Activated CD4-positive, CD25-positive, alpha-beta regulatory T cell treated with anti-CD3 and anti-CD28 coated beads, Interleukin-2, amount 50 U/mL, for 24 hours (primary cell): ENCODE measurements at regions not wholly inside any gene's neighbourhood (a gene's known extent, or its start where the extent isn't known, plus 50 kb on each side); places are given as distances from the start of the nearest gene placed in this dataset.
A peak's percentile ranks its signal among the peaks of the same experiment; 100 is the strongest.
"Not testable (repeated sequence)": the region's sequence is repeated elsewhere in the genome, so short reads cannot be mapped to it uniquely, and the experiment has no call there.

ENCODE experiments used
- ATAC-seq, 2 donors: fragments of 150-1000 bp; cut with Tn5 transposase; one replicate each; pipeline ENCODE4 v1.10.0; 2021; ENCODE audit warnings: mild to moderate bottlenecking in 1 of 2, moderate library complexity in 1 of 2

DNA sequence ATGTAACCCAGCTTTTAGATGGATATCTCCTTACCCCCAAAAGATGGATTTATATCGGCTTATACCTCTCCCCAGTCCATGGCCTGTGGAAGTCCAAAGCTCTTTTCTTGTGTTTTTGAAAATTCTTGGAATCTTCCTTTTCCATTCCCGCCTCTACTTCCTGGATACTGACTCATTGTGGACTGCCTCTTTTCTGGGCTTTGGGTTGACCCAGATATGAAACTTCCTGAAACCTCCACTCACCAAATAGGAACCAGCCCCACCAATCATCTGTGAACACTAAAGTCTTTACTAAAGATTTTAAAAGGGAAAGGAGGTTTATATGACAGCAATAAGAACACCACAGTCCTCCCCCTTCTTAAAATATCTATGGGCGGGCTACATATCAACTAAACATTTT, 163.4 kb upstream of the SYN3 start:
- ATAC-seq, result no peak

- ATAC-seq, result no peak
Measured at GRCh38 chr22:33220476-33221080, 162.4 kb upstream of the SYN3 start.

- ATAC-seq, result no peak
Measured at GRCh38 chr22:33219648-33220384, 161.6 kb upstream of the SYN3 start.

- no peak for ATAC-seq
Measured at GRCh38 chr22:33213383-33214075, 155.3 kb upstream of the SYN3 start.

- peak in 1 of 2 donors; percentile 55 for ATAC-seq
Measured at GRCh38 chr22:33209930-33210784, 152.0 kb upstream of the SYN3 start.

DNA sequence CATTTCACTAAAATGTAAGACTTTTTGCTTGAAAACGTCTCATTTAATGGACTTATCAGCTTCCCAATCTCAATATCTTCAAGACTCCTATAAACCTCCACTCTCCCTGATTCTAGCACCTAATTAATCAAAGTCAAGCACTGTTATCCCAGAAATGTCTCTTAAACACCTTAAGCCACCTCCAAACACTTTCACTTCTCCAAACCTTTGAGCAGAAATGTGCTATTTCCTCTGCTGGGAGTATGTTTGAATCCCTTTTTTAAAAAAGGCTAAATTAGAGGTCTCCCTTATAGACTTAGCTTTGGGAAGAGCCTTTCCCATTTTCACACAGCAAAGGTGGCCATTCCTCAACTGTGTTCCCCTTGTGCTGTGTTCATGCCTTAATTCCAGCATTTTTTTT, 146.2 kb upstream of the SYN3 start:
- ATAC-seq, result no peak

DNA sequence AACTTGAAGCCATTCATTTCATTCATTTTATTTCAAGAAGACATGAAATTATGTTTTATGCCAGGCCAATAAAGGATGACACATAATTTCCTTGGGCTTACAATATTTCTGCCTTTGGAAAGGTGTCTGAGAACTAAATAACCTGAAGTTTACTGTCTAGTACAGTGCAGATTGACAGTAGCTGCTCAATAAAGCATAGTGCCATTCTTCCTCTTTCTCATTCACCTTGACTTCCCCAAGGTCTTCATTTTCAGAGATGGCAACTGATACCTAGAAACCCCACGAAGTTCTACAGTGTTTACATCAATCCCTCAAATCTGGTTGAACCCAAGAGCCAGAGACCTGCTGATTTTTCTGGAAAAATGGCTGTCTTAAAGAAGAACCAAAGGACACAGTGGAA, 144.3 kb upstream of the SYN3 start:
- ATAC-seq, result no peak

- ATAC-seq, result no peak
Measured at GRCh38 chr22:33194529-33195077, 136.4 kb upstream of the SYN3 start.

GRCh38 chr22:33192156-33192555, 134.0 kb upstream of the SYN3 start:
- no peak for ATAC-seq

DNA sequence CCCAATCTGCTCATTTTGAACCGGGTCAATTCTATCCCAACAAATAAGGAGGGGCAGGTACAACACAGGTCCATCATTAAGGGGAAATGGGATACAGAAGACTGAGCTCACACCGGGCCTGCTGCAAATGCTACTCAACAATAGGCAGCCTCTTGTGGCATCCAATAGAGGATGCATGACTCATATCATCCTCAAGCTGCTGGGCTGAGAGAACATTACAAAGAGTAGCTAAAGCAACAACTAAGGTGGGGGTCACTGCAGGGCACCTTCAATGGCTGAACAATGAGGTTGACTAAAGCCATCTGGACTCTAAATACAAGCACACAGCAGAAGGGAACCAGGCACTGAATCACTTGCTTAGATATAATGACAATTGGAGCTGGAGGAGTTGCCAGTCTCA, 130.1 kb upstream of the SYN3 start:
- no peak for ATAC-seq

DNA sequence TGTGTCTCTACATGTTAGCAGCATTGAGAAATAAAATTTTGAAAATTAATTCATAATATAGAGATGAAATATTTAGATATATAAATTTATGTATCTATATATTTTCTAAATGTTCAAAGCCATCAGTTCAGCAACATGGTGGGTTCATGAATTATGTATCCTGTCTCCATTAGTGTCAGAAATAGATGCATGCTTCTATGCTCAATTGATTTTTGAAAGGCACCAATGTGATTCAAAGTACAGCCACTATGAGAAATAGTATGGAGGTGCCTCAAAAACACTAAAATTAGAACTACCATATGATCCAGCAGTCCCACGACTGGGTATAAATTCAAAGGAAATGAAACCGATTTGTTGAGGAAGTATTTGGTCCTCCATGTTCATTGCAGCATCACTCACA, 128.6 kb upstream of the SYN3 start:
- ATAC-seq, result no peak

GRCh38 chr22:33180356-33180755, 122.2 kb upstream of the SYN3 start:
- no peak for ATAC-seq

GRCh38 chr22:33167998-33168790, 110.0 kb upstream of the SYN3 start:
- no peak for ATAC-seq

DNA sequence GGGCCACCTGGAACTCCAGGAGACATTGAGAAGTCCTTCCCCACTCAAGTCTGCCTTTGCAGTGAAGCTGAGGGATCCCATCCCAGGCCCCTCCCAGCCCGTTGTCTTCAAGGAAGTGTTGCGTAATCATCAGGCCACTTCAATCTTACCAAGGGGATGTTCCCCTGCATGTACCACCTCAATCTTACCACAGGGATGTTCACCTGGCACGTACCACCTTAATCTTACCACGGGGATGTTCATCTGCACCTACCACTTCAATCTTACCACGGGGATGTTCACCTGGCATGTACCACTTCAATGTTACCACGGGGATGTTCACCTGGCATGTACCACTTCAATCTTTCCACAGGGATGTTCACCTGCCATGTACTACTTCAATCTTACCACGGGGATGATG, 108.0 kb upstream of the SYN3 start:
- ATAC-seq, result no peak

DNA sequence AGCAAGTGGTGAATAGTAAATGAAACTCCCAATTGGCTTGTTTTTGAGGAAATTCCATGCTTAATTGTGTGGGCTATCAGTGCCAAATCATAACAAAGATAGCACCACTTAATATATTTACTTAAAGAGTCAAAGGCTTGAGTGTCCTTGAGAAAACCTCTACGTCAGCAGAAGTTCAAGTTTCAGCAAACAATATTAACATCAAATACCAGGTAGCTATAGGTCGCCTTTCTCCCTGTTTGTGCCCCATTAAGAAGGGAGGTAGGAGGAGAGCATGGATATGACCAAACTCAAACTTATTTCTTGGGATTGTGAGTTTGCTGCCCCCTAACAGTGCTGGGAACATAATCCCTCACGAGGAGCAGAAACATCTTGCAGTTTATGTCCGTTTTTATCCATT, 105.6 kb upstream of the SYN3 start:
- ATAC-seq, result no peak

GRCh38 chr22:33162196-33162595, 104.0 kb upstream of the SYN3 start:
- ATAC-seq, result no peak

GRCh38 chr22:33160525-33160924, 102.3 kb upstream of the SYN3 start:
- ATAC-seq, result no peak

GRCh38 chr22:33154967-33155366, 96.8 kb upstream of the SYN3 start:
- not testable (repeated sequence) for ATAC-seq

DNA sequence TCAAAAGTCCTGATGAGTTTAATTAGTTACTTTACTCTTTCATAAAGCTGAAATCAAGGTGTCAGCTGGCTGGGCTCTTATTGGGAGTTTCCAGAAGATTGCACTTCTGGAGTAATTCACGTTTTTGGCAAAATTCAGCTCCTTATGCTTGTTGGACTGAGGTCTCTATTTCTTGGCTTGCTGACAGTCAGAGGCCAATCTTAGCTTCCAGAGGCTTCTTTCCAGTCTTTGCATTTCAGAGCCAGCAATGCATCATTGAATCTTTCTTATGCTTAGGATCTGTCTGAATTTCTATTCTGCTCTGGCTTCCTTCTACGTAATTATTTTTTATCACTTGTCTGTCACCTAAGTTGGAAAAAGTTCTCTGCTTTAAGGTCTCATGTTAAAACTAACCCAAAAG, 91.4 kb upstream of the SYN3 start:
- no peak for ATAC-seq

GRCh38 chr22:33144721-33145120, 86.5 kb upstream of the SYN3 start:
- no peak for ATAC-seq

GRCh38 chr22:33142282-33143055, 84.3 kb upstream of the SYN3 start:
- no peak for ATAC-seq
